Body of pancreas (tissue), 4 donors: ENCODE measurements at regions not wholly inside any gene's neighbourhood (a gene's known extent, or its start where the extent isn't known, plus 50 kb on each side); places are given as distances from the start of the nearest gene placed in this dataset.

Source experiments
- POLR2A ChIP-seq, 3 donors: fragments of 450-650 bp; IDR thresholded peaks; one replicate each; pipeline ENCODE4 v1.6.1; 2016; ENCODE audit warnings: antibody characterized with exemption in 3 of 3, mild to moderate bottlenecking in 2 of 3
- TF ChIP-seq, protein P1 (sequence below), 7 experiments: fragments of 450-650 bp in 4 of 7; fragments of 200-600 bp in 3 of 7; sonication (generic) in 3 of 7; IDR thresholded peaks; one replicate each; pipeline ENCODE4 v1.5.1; 2016 to 2019; ENCODE audit warnings: antibody characterized with exemption in 7 of 7

DNA sequence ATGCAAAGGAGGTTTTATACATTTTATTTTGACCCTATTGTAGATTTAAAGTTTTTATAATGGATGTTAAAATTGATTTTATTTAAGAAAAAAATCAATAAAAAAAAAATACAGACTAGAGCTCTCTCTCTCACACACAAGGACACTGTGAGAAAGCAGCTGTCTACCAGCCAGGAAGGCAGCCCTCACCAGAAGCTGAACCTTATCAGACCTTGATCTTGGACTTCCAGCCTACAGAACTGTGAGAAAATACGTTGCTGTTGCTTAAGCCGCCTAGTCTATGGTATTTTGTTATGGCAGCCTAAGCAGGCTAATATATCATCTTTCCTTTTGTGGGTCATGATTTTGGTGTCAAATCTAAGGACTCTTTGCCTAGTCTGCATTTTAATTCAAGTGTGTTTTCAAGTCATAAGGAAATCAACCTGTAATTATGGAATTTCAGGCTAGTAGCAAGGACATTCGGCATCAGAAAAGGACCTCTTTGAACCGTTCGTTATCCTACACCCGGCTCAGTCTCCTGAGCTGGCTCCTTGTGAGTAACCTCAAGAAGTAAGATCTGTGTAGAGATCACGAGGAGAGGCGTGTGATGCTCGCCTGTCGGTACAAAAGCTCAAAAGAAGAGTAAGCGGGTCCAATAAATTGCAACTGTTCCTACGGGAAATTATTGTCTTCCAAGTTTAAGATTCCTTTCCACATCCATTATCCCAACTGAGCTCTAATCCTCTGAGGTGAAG lies 98.2 kb downstream of the PDCL3 start:
- TF ChIP-seq, protein P1, sequence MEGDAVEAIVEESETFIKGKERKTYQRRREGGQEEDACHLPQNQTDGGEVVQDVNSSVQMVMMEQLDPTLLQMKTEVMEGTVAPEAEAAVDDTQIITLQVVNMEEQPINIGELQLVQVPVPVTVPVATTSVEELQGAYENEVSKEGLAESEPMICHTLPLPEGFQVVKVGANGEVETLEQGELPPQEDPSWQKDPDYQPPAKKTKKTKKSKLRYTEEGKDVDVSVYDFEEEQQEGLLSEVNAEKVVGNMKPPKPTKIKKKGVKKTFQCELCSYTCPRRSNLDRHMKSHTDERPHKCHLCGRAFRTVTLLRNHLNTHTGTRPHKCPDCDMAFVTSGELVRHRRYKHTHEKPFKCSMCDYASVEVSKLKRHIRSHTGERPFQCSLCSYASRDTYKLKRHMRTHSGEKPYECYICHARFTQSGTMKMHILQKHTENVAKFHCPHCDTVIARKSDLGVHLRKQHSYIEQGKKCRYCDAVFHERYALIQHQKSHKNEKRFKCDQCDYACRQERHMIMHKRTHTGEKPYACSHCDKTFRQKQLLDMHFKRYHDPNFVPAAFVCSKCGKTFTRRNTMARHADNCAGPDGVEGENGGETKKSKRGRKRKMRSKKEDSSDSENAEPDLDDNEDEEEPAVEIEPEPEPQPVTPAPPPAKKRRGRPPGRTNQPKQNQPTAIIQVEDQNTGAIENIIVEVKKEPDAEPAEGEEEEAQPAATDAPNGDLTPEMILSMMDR (IDR thresholded peaks at IDR 0.05): no peak
- no peak for TF ChIP-seq POLR2A (IDR thresholded peaks at IDR 0.05)
